NT2/D1 (cell line): ENCODE measurements at regions not wholly inside any gene's neighbourhood (a gene's known extent, or its start where the extent isn't known, plus 50 kb on each side); places are given as distances from the start of the nearest gene placed in this dataset.

ENCODE experiments used
- YY1 ChIP-seq: IDR thresholded peaks from 2 replicates; pipeline ENCODE4 v1.6.1; 2011; ENCODE audit not compliant: insufficient read length, insufficient read depth
- ZNF274 ChIP-seq: IDR thresholded peaks from 2 replicates; pipeline ENCODE4 v1.6.1; 2011; ENCODE audit warnings: mild to moderate bottlenecking, low read depth, low read length

DNA sequence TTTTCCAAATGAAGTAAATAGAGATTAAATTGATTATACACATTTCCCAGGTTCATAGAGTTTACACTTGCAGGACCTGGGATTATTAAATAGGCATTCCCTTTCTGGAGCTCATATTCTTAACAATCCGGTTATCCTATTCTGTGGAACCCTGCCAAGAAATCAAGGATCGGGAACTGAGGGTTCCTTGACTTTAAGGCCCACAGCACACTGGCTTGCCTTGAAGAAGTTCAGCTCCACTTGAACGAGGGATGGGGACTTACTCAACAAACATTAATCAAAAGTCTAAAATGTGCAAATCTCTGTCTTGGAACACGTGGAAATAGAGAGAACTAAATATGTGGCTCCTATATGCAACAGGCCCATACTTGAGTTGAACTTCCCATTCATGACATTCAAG lies 142.3 kb upstream of the RGPD4 start:
- TF ChIP-seq ZNF274 (no peak), YY1 (no peak)
